GM19238 (cell line): ENCODE measurements at regions not wholly inside any gene's neighbourhood (a gene's known extent, or its start where the extent isn't known, plus 50 kb on each side); places are given as distances from the start of the nearest gene placed in this dataset.
"Not testable (repeated sequence)": the region's sequence is repeated elsewhere in the genome, so short reads cannot be mapped to it uniquely, and the experiment has no call there.

Experiments
- DNase-seq: peaks from one replicate; pipeline ENCODE4 v3.0.0; 2011; ENCODE audit warnings: low spot score; ENCODE audit not compliant: insufficient read length

DNA sequence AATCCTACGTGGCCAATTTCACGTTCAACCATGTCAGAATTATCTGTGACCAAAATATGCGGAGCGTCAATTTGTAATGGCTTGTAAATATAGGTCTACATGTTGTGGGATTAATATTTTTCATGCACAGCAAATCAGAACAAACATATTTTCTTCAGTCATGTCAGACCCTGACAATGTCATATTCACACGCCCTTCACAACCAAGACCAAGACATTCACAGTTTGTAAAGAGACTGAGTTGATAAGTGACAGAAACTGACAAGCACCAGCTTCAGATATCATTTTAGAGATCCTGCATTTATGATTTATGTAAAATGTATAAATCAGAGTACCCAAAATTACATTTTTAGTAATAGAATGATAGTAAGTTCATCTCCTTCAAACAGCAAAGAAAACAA, 57.3 kb upstream of the NOVA1 start:
- no peak for DNase-seq

DNA sequence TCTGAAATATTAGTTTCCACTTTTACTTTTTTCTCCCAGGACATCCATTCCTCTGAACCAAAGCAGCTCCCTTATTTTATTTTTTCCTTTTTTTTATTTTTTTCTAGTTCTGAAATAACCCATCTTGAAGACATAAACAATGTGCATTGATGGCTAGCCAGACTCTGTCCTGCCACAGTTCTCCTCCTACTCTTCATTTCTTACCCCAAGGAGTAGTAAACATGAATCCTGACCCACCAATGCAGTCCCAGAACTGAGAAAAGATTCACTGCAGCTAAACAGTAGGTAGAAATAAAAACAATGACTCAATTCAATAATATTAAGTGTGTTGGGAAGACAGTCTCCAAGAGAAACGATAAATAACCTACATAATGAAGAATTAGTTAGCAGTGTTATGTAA, 65.7 kb upstream of the NOVA1 start:
- no peak for DNase-seq

DNA sequence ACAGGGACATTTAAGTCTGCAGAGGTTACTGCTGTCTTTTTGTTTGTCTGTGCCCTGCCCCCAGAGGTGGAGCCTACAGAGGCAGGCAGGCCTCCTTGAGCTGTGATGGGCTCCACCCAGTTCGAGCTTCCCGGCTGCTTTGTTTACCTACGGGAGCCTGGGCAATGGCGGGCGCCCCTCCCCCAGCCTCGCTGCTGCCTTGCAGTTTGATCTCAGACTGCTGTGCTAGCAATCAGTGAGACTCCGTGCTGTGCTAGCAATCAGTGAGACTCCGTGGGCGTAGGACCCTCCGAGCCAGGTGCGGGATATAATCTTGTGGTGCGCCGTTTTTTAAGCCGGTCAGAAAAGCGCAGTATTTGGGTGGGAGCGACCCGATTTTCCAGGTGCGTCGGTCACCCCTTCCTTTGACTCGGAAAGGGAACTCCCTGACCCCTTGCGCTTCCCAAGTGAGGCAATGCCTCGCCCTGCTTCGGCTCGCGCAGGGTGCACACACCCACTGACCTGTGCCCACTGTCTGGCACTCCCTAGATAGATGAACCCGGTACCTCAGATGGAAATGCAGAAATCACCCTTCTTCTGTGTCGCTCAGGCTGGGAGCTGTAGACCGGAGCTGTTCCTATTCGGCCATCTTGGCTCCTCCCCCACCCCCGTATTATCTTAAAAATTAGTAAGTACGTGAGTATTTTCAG, 81.0 kb upstream of the NOVA1 start:
- not testable (repeated sequence) for DNase-seq

DNA sequence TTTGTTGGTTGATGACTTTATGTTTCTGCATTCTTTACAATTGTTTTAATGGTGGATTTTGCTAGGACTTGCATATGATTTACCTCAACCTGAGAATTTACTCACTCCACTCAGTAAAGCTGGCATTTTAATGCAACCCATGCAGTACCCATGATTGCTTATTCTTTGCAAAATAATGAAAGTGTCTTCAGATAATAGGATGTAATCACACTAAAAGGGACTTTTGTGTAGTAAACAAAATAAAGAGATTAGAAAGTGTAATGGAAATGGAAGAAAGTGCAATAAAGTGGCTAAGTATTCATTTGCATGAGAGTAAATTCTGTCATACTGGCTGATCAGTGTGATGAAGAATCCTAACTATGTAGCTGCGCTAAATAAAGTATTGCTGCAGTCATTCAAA, 87.6 kb upstream of the NOVA1 start:
- no peak for DNase-seq

DNA sequence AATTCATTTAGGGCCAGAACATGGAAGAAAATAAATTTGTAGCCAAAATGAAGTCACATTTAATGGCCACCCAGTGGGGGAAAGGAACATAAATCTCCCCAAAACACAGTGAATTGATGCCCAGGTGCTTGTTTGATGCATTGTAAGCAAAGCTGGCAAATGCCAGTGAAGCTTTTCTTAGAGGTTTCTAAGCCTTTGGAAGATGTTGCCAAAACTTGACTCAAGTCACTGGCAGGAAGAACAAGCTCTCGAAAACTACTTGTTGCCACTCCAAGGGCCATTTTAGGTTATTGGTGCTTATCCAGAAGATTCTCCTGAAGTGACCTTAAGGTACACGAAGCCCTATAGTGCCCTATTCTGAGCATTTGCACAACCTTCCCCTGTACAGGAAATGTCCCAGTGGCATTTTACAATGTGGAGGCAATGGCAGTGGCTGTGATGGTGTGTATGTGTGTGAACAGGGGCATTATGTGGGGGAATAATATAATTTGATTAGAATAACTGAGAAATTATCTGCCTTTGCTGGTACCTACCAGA, 89.5 kb upstream of the NOVA1 start:
- DNase-seq: no peak

DNA sequence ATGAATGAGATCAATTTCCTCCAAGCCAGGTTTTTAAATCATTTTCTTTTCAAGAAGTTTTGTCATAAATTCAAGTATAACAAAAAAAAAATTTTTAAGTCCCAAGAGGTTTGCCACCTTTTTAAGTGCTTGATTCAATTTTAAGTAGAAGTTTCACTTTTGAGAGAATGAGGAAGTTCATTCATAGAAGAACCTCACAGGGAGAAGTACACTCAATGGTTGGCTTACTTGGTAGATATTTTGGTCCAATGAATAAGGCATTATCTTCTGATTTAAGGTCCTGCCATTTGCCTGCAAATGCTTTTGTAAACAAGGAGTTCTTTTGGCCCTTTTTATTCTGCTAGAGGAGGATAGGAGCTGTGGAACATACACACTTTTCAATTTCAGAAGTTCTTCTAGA, 96.7 kb upstream of the NOVA1 start:
- DNase-seq: no peak

DNA sequence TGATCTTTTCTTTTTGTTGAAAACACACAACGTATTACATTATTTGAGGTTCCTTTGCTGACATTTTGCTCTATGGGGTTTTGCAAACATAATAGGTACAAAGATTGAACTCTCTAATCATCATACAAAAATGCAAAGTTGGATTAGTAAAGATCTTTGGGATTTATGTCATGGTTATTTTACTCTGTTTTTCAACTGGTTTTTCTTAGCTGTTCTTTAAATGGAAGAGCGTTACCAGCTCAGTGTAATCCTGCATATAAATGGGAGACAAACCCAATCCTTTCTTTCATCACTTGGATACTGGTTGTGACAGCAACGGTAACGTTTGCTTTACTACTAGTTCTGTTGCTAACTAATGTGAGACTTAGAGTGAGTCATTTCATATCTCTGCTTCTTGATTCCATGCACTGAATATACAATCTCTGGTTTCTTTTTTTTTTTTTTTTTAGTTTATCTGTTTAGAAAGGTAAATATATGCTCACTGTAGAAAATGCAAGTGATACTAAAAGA, 104.9 kb upstream of the NOVA1 start:
- no peak for DNase-seq

DNA sequence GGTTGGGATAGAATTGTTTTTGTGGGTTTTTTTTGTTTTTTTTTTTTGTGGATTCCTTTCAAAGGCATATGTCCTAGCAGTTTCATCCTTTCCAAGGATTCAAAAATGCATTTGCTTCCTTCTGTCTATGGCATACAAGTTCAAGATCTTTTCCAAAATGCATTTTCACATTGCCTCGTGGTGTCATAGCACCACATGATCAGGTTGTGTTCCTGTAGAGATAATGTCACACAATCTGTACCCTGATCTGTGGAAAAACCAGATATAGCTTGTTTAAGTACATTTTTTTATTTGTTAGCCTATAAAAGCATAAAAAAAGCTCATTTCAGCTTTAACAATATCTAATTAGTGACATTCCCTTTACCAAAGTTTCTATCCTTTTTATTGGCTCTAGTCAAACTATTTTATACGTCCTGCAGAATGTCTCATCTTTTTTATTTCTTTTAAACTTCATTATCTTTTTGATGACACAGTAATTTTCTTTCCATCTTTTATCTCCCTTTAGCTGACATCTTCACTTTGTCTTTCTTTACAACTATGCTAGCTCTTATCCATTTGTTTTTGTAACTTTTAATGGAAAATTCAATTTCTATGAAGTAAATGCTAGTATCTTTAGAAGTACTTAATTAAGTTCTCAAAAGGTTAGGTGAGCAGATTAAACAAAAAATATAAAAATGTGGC, 106.0 kb upstream of the NOVA1 start:
- DNase-seq: no peak

DNA sequence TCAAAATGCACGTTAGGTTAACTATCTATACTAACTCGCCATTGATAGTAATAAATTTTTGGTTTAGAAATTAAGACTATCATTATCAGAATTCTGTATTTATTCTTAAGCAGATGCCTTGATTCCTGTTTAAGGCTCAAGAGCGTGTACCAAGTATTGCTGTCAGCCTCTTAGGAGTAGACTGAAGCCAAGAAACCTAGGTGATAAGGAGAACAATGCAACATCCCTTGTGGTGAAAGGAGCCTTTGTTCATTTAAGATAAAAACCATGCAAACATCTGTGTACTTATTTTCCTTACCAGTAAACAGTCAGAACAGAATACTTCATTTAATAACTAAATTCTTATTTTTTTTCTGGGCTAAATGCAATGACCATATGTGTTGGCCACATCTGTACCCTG, 109.4 kb upstream of the NOVA1 start:
- DNase-seq: no peak

DNA sequence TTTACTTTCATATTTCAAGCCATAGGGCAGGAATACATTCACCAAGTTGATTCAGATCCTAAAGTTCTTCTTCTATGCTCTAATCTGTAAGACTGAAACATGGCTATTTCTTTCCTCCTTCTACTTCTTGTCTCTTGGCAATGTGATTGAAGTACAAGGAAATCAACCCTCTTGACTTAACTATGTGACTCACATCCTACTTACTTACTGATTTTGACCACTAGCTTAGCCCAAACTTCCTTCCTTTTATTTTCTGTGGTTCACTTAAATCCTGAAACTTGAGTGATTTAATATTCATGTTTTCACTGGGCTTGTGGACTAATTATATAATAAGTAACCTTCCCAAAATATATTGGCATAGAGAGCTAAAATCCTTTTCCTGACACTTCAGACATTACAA, 111.2 kb upstream of the NOVA1 start:
- no peak for DNase-seq

DNA sequence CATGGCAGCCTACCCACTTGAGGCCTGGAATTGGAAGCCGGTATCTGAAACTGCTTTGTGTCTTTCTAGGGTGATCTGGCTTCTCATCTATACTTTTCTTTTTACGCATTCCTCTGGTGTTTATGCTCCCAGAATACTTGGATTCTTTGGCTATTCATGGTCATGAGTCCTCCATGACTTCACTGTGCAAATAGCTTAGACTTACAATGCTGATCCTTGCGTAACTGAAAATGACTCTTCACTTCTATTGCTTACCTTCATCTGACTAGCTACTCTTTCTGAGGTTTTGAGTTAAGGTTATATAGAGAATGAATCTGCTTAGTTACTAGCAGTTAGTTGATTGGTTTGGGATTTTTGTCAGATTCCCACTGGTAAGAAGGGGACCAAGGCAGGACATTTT, 121.7 kb upstream of the NOVA1 start:
- no peak for DNase-seq

DNA sequence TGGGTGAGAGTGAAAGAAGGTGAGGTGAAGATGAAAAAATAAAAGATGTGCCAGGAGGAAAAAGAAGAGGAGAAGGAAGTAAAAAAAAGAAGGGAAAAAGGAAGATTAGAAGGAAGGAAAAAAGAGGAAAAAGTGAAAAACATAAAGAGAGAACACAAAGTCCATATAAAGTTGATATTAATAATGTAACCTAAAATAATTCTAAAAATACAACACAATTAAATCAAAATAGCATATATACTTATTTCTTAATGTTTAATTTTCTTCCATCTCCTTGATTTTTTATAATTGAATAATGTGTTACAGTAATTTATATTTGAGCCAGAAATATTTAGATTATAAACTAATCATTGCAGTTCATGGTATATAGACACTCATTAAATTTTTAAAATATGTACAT, 124.4 kb upstream of the NOVA1 start:
- DNase-seq: no peak

DNA sequence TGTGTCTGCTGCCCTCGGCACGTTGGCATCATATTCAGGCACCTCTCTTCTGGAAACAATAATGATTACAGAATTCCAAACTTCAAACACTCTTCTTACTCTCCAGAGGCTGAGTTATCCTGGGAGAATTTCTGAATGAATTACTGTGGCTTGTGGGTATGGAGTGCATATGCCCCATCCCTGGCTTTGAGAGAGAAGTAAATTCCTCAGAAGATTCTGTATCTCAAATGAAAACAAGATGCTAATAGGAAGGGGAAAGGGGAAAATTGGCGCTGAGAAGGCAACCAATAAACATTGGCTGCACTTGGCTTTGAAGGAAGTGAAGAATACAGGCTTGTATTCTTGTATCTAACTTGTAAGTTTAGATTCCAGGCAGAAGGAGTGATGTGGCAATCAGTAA, 132.0 kb upstream of the NOVA1 start:
- no peak for DNase-seq

DNA sequence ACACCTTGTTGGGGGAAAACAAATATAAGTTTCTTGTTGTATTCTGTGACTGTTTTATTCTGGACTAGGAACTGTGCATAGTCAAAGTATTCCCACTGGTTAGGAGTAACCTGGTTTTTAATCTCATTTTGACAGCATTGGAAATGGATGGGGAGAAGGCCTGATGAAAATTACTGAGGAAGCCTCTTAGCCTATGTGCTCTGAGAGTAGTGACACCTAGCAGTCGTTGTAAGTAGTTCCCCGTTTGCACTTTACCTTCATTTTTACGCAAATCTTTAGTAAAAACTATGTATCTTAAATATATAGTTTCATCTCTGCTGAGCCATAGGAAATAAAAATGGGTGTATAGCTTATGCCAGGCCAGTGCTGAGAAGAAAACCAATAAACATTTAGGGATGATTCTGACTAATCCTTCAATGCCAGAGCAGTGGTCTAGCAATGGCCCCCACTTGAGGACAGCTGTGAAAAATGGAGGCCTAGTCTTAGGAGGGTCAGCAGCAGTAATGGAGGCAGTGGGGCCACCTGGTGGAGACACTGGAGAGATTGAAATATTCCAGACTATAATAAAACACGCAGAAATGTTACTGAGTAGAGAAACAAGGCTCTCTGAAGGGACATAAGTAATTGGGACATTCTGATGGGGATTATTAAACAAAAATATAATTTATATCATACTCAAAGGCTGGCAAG, 133.2 kb upstream of the NOVA1 start:
- DNase-seq: no peak

DNA sequence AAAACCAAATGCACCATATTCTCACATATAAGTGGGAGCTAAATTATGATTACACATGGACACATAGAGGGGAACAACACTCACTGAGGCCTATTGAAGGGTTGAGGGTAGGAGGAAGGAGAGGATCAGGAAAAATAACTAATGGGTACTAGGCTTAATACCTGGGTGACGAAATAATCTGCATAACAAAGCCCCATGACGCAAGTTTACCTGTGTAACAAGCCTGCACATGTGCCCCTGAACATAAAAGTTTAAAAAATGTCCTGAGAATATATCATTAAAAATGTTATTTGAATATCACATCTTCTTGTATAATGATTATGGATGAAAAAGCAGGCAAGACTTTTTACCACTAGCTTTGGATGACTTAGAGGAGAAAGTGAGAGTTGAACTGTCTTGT, 138.0 kb upstream of the NOVA1 start:
- no peak for DNase-seq

DNA sequence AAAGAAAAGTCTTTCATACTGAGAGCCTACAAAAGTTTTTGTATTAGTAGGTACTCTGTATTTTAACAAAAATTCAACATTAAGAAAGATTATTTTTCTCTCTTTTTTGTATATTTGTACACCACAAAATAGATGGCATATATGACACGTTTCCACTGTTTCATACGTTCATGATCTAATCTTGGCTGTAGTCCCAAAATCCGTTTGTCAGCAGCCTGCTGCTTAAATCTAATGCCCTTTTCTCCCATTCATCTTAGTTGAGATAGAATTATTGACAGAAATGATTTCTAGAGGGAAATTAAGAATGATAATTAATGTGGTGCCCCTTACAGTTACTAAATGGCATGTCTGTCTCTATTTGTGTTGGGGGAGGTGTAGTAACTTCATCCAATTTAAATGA, 140.7 kb upstream of the NOVA1 start:
- no peak for DNase-seq

DNA sequence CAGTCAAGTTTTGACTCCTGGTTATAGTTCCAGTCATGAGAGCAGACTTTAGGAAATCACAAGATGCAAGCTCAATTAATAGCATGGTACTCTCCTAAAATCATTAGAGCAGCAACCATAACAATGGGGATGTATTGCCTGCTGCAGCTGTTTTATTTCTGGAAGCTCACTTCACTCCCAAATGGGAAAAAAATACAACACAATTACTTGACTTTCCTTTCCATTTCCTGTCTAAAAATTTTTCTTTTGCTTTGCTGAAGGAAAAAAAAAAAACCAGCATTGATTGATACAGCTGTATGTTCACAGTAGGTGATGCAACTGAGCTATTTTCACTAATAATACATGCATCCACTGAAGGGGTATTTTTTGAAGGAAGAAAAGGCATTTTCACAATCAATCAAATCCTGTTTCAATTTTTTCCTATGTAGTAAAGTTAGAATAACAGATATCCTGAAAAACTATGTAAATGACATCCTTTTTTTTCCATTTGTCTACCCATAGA, 143.9 kb upstream of the NOVA1 start:
- no peak for DNase-seq

DNA sequence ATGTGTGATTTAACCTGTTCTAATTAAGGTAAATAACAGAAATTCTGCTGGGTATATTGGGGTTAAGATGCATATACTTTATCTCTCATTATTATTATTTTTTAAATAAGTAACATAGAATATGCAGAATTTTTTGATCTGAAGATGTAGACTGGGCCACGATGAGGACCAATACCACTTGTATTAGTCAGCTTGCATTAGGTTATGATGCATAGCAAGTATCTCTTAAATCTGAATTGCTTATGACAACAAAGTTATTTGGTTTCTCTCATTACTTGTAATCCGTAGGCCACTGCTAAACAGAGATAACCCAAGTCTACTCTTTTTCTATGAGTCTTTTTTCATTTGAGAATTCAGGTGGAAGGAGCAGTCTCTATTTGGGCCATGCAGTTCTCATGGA, 145.5 kb upstream of the NOVA1 start:
- DNase-seq: no peak

DNA sequence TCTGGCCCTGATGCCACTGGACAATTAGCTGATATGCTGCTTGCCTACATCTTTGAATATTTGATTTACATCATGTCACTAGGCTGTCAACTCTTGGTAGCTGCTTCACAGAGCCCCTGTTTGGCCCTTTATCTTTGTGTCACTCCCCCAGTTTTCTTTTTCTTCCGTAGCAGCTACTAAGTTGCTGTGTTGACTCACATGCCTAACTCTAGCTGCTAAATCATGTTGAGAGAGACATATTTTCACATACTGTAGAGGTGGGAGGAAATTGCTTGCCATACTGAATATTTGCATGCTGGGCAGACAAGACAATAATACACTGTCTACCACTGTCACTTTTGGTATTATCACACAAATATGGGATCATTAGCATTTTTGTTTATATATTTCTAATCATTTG, 147.1 kb upstream of the NOVA1 start:
- DNase-seq: no peak

DNA sequence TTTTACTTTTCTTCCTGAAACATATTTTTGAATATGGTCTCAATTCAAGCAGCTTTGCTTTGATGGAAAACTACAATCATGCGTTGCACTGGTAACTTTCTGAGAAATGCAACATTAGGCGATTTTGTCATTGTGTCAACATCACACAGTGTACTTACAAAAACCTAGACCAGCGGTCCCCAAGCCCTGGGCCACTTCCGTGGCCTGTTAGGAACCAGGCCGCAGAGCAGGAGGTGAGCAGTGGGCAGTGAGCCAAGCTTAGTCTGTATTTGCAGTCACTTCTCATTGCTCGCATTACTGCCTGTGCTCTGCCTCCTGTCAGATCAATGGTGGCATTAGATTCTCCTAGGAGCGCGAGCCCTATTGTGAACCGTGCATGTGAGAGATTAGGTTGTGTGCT, 163.7 kb upstream of the NOVA1 start:
- no peak for DNase-seq

DNA sequence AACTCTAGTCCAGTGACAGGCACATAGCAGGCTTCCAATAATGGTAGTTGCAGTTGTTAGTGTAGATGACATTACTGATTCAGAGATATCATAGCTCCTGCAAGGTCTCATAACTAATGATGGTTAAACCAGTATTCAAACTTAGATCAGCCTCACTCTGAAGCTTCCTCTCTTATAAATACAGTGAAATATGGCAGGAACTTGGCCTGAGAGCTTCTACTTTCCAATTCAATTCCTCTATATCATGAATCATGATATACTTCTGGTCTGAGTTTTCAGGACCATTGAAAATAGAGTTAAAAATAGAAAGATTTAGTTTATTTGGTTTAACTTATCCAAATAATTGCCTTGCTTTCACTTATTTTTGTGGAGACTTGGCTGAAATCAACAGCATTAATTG, 167.5 kb upstream of the NOVA1 start:
- DNase-seq: no peak
